ENCODE measurements at regions not wholly inside any gene's neighbourhood (a gene's known extent, or its start where the extent isn't known, plus 50 kb on each side); places are given as distances from the start of the nearest gene placed in this dataset.

GRCh38 chr4:111864066-111864465, 281.2 kb upstream of the FAM241A start:
- no peak for DNase-seq (ENCODE audit: low spot score)
- Histone ChIP-seq H3K9me3 (no peaks in the 10 kb centered on the region), H3K4me3 (no peak overlapping the region), H3K4me1 (replicated peaks) (no peaks in the 10 kb centered on the region), H3K36me3 (no peaks in the 10 kb centered on the region), H3K27ac (no peak overlapping the region), H3K27me3 (replicated peaks; ENCODE audit: insufficient read depth) (no peaks in the 10 kb centered on the region)
- 29% methylated on average over 4 of the region's 4 CpGs for WGBS
- intact Hi-C loops (cut with DNase I) = no loop called here
- no peak for TF ChIP-seq CTCF (IDR thresholded peaks at IDR 0.05)
- no peak for TF ChIP-seq POLR2AphosphoS5 (IDR thresholded peaks at IDR 0.05)
- TF ChIP-seq POLR2A (IDR thresholded peaks at IDR 0.05) = no peak

GRCh38 chr4:111869339-111869738, 275.9 kb upstream of the FAM241A start:
- intact Hi-C loops (cut with DNase I) = no loop called here
- Histone ChIP-seq H3K27me3 (replicated peaks; ENCODE audit: insufficient read depth) (no peaks in the 10 kb centered on the region), H3K4me3 (no peak overlapping the region), H3K9me3 (no peaks in the 10 kb centered on the region), H3K36me3 (no peaks in the 10 kb centered on the region), H3K4me1 (replicated peaks) (no peaks in the 10 kb centered on the region), H3K27ac (no peak overlapping the region)
- TF ChIP-seq CTCF (IDR thresholded peaks at IDR 0.05) (no peak), POLR2A (IDR thresholded peaks at IDR 0.05) (no peak), POLR2AphosphoS5 (IDR thresholded peaks at IDR 0.05) (no peak)
- no peak for DNase-seq (ENCODE audit: low spot score)
- WGBS = 95% methylated on average over 4 of the region's 4 CpGs

- no peaks in the 10 kb centered on the region for H3K4me1 ChIP-seq (replicated peaks)
- no peak for DNase-seq (ENCODE audit: low spot score)
- intact Hi-C loops (cut with DNase I) = no loop called here
- no peak overlapping the region for H3K27ac ChIP-seq
- WGBS = 93% methylated on average over 1 of the region's 1 CpG
- TF ChIP-seq CTCF (IDR thresholded peaks at IDR 0.05) = no peak
- no peak for TF ChIP-seq POLR2AphosphoS5 (IDR thresholded peaks at IDR 0.05)
- TF ChIP-seq POLR2A (IDR thresholded peaks at IDR 0.05) = no peak
- no peak overlapping the region for H3K4me3 ChIP-seq
- H3K36me3 ChIP-seq = no peaks in the 10 kb centered on the region
- H3K9me3 ChIP-seq = no peaks in the 10 kb centered on the region
- no peaks in the 10 kb centered on the region for H3K27me3 ChIP-seq (replicated peaks; ENCODE audit: insufficient read depth)
Measured at GRCh38 chr4:111871802-111872201, 273.5 kb upstream of the FAM241A start.

- H3K36me3 ChIP-seq = no peaks in the 10 kb centered on the region
- 40% methylated on average over 4 of the region's 4 CpGs for WGBS
Measured at GRCh38 chr4:111873801-111874200, 271.5 kb upstream of the FAM241A start.

More at GRCh38 chr4:111873801-111874200, 271.5 kb upstream of the FAM241A start:
- Histone ChIP-seq H3K27me3 (replicated peaks; ENCODE audit: insufficient read depth) (no peaks in the 10 kb centered on the region), H3K27ac (no peak overlapping the region), H3K9me3 (no peaks in the 10 kb centered on the region), H3K4me1 (replicated peaks) (no peaks in the 10 kb centered on the region), H3K4me3 (no peak overlapping the region)
- DNase-seq (ENCODE audit: low spot score) = no peak
- no peak for TF ChIP-seq POLR2AphosphoS5 (IDR thresholded peaks at IDR 0.05)
- no peak for TF ChIP-seq CTCF (IDR thresholded peaks at IDR 0.05)
- no peak for TF ChIP-seq POLR2A (IDR thresholded peaks at IDR 0.05)
- intact Hi-C loops (cut with DNase I) = no loop called here
